ENCODE measurements at regions not wholly inside any gene's neighbourhood (a gene's known extent, or its start where the extent isn't known, plus 50 kb on each side); places are given as distances from the start of the nearest gene placed in this dataset.
"Not testable (repeated sequence)": the region's sequence is repeated elsewhere in the genome, so short reads cannot be mapped to it uniquely, and the experiment has no call there.

GRCh38 chr14:19300243-19300642 lies 133.9 kb downstream of the POTEG start:
- not testable (repeated sequence) for H3K4me3 Mint-ChIP-seq; H3K36me3 Mint-ChIP-seq; H3K9me3 Mint-ChIP-seq; H3K27ac Mint-ChIP-seq; H3K4me1 Mint-ChIP-seq; DNase-seq (ENCODE audit: low spot score in 2 of 2, unreplicated experiment in 2 of 2); H3K27me3 Mint-ChIP-seq (ENCODE audit: low read depth)

- not testable (repeated sequence) for H3K9me3 Mint-ChIP-seq; H3K4me3 Mint-ChIP-seq; H3K27me3 Mint-ChIP-seq (ENCODE audit: low read depth); DNase-seq (ENCODE audit: low spot score in 2 of 2, unreplicated experiment in 2 of 2); H3K36me3 Mint-ChIP-seq; H3K4me1 Mint-ChIP-seq; H3K27ac Mint-ChIP-seq
These were observed 133.3 kb downstream of the POTEG start for GRCh38 chr14:19300838-19301237.

GRCh38 chr14:19303844-19304243 lies 130.3 kb downstream of the POTEG start:
- H3K27me3 Mint-ChIP-seq (ENCODE audit: low read depth); H3K4me1 Mint-ChIP-seq; H3K36me3 Mint-ChIP-seq; DNase-seq (ENCODE audit: low spot score in 2 of 2, unreplicated experiment in 2 of 2); H3K27ac Mint-ChIP-seq; H3K9me3 Mint-ChIP-seq; H3K4me3 Mint-ChIP-seq: not testable (repeated sequence)

GRCh38 chr14:19304442-19304841 lies 129.7 kb downstream of the POTEG start:
- H3K4me1 Mint-ChIP-seq; H3K9me3 Mint-ChIP-seq; H3K27ac Mint-ChIP-seq; H3K27me3 Mint-ChIP-seq (ENCODE audit: low read depth); H3K4me3 Mint-ChIP-seq; H3K36me3 Mint-ChIP-seq; DNase-seq (ENCODE audit: low spot score in 2 of 2, unreplicated experiment in 2 of 2): not testable (repeated sequence)

- H3K4me1 Mint-ChIP-seq; DNase-seq (ENCODE audit: low spot score in 2 of 2, unreplicated experiment in 2 of 2); H3K4me3 Mint-ChIP-seq; H3K27me3 Mint-ChIP-seq (ENCODE audit: low read depth); H3K27ac Mint-ChIP-seq; H3K36me3 Mint-ChIP-seq; H3K9me3 Mint-ChIP-seq: not testable (repeated sequence)
These were observed 129.2 kb downstream of the POTEG start for GRCh38 chr14:19304918-19305317.

- not testable (repeated sequence) for H3K4me1 Mint-ChIP-seq; H3K9me3 Mint-ChIP-seq; H3K4me3 Mint-ChIP-seq; DNase-seq (ENCODE audit: low spot score in 2 of 2, unreplicated experiment in 2 of 2); H3K36me3 Mint-ChIP-seq; H3K27me3 Mint-ChIP-seq (ENCODE audit: low read depth); H3K27ac Mint-ChIP-seq
These were observed 128.4 kb downstream of the POTEG start for GRCh38 chr14:19305776-19306175.

- not testable (repeated sequence) for H3K4me3 Mint-ChIP-seq; H3K9me3 Mint-ChIP-seq; H3K27me3 Mint-ChIP-seq (ENCODE audit: low read depth); DNase-seq (ENCODE audit: low spot score in 2 of 2, unreplicated experiment in 2 of 2); H3K27ac Mint-ChIP-seq; H3K4me1 Mint-ChIP-seq; H3K36me3 Mint-ChIP-seq
These were observed 127.7 kb downstream of the POTEG start for GRCh38 chr14:19306405-19306804.

- not testable (repeated sequence) for H3K27ac Mint-ChIP-seq; H3K27me3 Mint-ChIP-seq (ENCODE audit: low read depth); H3K36me3 Mint-ChIP-seq; H3K4me3 Mint-ChIP-seq; DNase-seq (ENCODE audit: low spot score in 2 of 2, unreplicated experiment in 2 of 2); H3K4me1 Mint-ChIP-seq; H3K9me3 Mint-ChIP-seq
These were observed 123.1 kb downstream of the POTEG start for GRCh38 chr14:19311023-19311422.

- not testable (repeated sequence) for H3K4me1 Mint-ChIP-seq; H3K36me3 Mint-ChIP-seq; DNase-seq (ENCODE audit: low spot score in 2 of 2, unreplicated experiment in 2 of 2); H3K27ac Mint-ChIP-seq; H3K27me3 Mint-ChIP-seq (ENCODE audit: low read depth); H3K4me3 Mint-ChIP-seq; H3K9me3 Mint-ChIP-seq
These were observed 103.5 kb downstream of the POTEG start for GRCh38 chr14:19330678-19331077.

- not testable (repeated sequence) for DNase-seq (ENCODE audit: low spot score in 2 of 2, unreplicated experiment in 2 of 2); H3K36me3 Mint-ChIP-seq; H3K4me1 Mint-ChIP-seq; H3K4me3 Mint-ChIP-seq; H3K27ac Mint-ChIP-seq; H3K27me3 Mint-ChIP-seq (ENCODE audit: low read depth); H3K9me3 Mint-ChIP-seq
These were observed 96.7 kb downstream of the POTEG start for GRCh38 chr14:19337232-19338059.

- H3K4me1 Mint-ChIP-seq, H3K9me3 Mint-ChIP-seq, H3K27ac Mint-ChIP-seq: not testable (repeated sequence)
These were observed 96.1 kb downstream of the POTEG start for GRCh38 chr14:19338060-19338372.

GRCh38 chr14:19340976-19341375 lies 93.2 kb downstream of the POTEG start:
- H3K4me1 Mint-ChIP-seq; H3K27me3 Mint-ChIP-seq (ENCODE audit: low read depth); H3K4me3 Mint-ChIP-seq; H3K27ac Mint-ChIP-seq; H3K36me3 Mint-ChIP-seq; DNase-seq (ENCODE audit: low spot score in 2 of 2, unreplicated experiment in 2 of 2): not testable (repeated sequence)
- H3K9me3 Mint-ChIP-seq: peaks cover 12% of the 10 kb centered on the region

More at GRCh38 chr14:19338060-19338372, 96.1 kb downstream of the POTEG start:
- H3K4me3 Mint-ChIP-seq; DNase-seq (ENCODE audit: low spot score in 2 of 2, unreplicated experiment in 2 of 2); H3K27me3 Mint-ChIP-seq (ENCODE audit: low read depth); H3K36me3 Mint-ChIP-seq: not testable (repeated sequence)

- peaks cover 12% of the 10 kb centered on the region for H3K9me3 Mint-ChIP-seq
- DNase-seq (ENCODE audit: low spot score in 2 of 2, unreplicated experiment in 2 of 2): peak in 1 of 2 experiments; percentile 8
- H3K27ac Mint-ChIP-seq; H3K27me3 Mint-ChIP-seq (ENCODE audit: low read depth); H3K36me3 Mint-ChIP-seq; H3K4me3 Mint-ChIP-seq; H3K4me1 Mint-ChIP-seq: not testable (repeated sequence)
These were observed 92.5 kb downstream of the POTEG start for GRCh38 chr14:19341627-19342026.

- not testable (repeated sequence) for H3K36me3 Mint-ChIP-seq; H3K27me3 Mint-ChIP-seq (ENCODE audit: low read depth); DNase-seq (ENCODE audit: low spot score in 2 of 2, unreplicated experiment in 2 of 2); H3K4me3 Mint-ChIP-seq; H3K9me3 Mint-ChIP-seq; H3K4me1 Mint-ChIP-seq; H3K27ac Mint-ChIP-seq
These were observed 89.9 kb downstream of the POTEG start for GRCh38 chr14:19344261-19344660.

- not testable (repeated sequence) for H3K4me1 Mint-ChIP-seq; H3K27ac Mint-ChIP-seq; H3K9me3 Mint-ChIP-seq; H3K4me3 Mint-ChIP-seq; H3K36me3 Mint-ChIP-seq; H3K27me3 Mint-ChIP-seq (ENCODE audit: low read depth); DNase-seq (ENCODE audit: low spot score in 2 of 2, unreplicated experiment in 2 of 2)
These were observed 89.5 kb downstream of the POTEG start for GRCh38 chr14:19344689-19345088.

All from mesothelial cell of epicardium (in vitro differentiated cells).